T-helper 2 cell treated with Interferon-gamma antibody and Interleukin-4, amounts not matched to agents 5 μg/mL and 100 μg/mL, for 36 hours (primary cell): ENCODE measurements at regions not wholly inside any gene's neighbourhood (a gene's known extent, or its start where the extent isn't known, plus 50 kb on each side); places are given as distances from the start of the nearest gene placed in this dataset.
"Not testable (repeated sequence)": the region's sequence is repeated elsewhere in the genome, so short reads cannot be mapped to it uniquely, and the experiment has no call there.

Experiments
- DNase-seq: peaks from one replicate; pipeline ENCODE4 v3.0.0; 2021; ENCODE audit warnings: low spot score
- H3K27ac Mint-ChIP-seq: one replicate; pipeline ENCODE4 v1.8.0; 2021; ENCODE audit warnings: mild to moderate bottlenecking, mixed read lengths
- H3K27me3 Mint-ChIP-seq: one replicate; pipeline ENCODE4 v1.8.0; 2021; ENCODE audit warnings: low read depth, mixed read lengths
- H3K36me3 Mint-ChIP-seq: one replicate; pipeline ENCODE4 v1.8.0; 2021; ENCODE audit warnings: low read depth, mixed read lengths
- H3K4me1 Mint-ChIP-seq: one replicate; pipeline ENCODE4 v1.8.0; 2021; ENCODE audit warnings: low read depth, mixed read lengths
- H3K4me3 Mint-ChIP-seq: one replicate; pipeline ENCODE4 v1.8.0; 2022; ENCODE audit warnings: mild to moderate bottlenecking, moderate library complexity, mixed read lengths
- H3K9me3 Mint-ChIP-seq: one replicate; pipeline ENCODE4 v1.8.0; 2021; ENCODE audit warnings: mixed read lengths

DNA sequence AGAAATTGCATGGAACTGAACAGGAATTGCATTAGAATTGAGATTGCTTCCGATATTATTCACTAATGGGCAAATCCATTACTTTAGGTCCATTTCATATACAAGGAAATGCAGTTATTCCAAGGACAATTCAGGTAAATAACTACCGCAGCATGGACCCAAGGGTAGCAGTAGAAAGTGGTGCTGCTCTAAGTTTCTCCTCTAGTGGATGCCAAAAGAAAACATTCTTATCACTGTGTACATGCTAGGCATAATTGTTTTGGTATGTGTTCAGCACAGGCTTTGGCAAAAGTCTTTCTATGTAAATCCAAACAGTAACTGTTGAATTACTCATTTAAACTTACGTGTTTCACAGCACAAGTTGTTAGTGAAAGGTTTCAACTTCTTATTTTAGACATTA is 890.1 kb upstream of the ADAMTS5 start:
- H3K4me1 Mint-ChIP-seq, H3K27ac Mint-ChIP-seq, H3K27me3 Mint-ChIP-seq, DNase-seq, H3K36me3 Mint-ChIP-seq, H3K4me3 Mint-ChIP-seq, H3K9me3 Mint-ChIP-seq: not testable (repeated sequence)

DNA sequence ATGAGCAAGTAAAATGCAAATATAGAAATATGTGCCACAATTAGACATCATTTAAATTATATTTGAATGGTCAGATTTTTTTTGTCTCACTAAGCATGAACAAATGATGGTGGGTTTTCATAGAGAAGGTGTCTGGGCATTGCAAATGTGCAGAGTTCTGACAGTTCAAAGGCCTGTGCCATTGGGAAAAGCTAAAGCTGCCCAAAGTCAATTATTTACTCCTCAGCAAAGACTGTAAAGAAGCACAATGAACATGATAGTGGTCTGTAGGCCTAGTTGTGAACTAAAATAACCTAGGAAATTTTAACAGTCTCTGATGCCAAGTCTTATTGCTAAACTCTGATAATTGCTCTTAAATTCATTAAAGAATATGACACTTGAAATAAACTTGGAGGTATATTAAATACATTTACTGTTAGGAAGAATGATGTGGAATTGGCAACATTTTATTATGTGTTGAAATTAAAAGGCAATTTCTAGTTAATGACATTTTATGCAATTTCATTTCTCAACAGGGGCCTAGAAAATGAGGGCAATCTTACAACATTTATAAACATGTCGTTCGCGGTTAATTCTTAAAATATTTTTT is 874.3 kb upstream of the ADAMTS5 start:
- Mint-ChIP-seq H3K36me3 (no peaks in the 10 kb centered on the region), H3K27me3 (no peaks in the 10 kb centered on the region), H3K4me3 (no peak overlapping the region), H3K27ac (no peak overlapping the region), H3K9me3 (peaks cover 16% of the 10 kb centered on the region), H3K4me1 (no peaks in the 10 kb centered on the region)
- no peak for DNase-seq

DNA sequence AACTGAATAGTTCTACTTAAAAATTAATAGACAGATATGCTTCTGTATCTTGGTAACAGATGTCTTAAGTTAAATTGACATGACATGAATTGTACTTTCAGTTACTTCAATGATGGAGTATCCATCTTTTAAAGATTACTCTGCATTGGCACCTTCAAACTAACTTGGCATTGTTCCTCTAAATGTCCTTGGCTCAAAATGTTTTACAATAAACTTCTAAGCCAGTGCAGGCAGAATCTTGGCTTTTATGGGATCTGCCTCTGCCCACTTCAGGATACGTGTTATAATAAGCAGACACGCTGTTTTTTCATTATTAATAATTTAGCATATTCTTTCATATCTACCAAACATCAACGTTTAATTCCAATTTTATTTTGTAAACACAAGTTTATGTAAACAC is 873.4 kb upstream of the ADAMTS5 start:
- no peaks in the 10 kb centered on the region for H3K36me3 Mint-ChIP-seq
- no peak for DNase-seq
- H3K27me3 Mint-ChIP-seq, result no peaks in the 10 kb centered on the region
- H3K4me1 Mint-ChIP-seq, result no peaks in the 10 kb centered on the region
- no peak overlapping the region for H3K27ac Mint-ChIP-seq
- H3K4me3 Mint-ChIP-seq, result no peak overlapping the region
- peaks cover 16% of the 10 kb centered on the region for H3K9me3 Mint-ChIP-seq

DNA sequence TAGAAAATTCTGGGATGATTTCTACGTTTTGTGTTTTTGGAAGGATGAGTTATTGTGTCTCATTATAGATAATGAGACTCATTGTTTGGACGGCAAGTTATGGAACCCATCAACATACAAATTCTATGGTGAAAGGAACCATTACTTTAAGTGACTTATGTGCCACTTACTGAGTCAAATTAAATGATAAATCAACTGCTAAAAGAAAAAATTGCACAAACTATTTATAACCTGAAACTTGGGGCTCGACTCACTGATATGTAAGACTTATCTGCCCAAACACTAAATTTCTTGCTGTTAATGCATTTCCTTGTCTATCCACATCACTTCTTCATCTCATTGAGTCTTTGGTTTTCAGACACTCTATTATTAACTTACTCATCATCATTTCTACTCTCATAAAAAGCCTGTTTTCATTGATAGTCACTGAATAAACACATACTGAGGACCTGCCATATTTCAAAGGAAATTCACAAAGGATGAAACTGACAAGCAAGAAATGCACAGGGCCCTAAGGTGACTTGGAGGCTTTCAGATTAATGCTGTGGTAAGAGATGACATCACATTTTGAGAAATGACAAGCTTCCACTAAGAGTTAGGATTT is 872.7 kb upstream of the ADAMTS5 start:
- Mint-ChIP-seq H3K27ac (no peak overlapping the region), H3K27me3 (no peaks in the 10 kb centered on the region), H3K4me3 (no peak overlapping the region), H3K9me3 (peaks cover 12% of the 10 kb centered on the region), H3K4me1 (no peaks in the 10 kb centered on the region), H3K36me3 (no peaks in the 10 kb centered on the region)
- no peak for DNase-seq

DNA sequence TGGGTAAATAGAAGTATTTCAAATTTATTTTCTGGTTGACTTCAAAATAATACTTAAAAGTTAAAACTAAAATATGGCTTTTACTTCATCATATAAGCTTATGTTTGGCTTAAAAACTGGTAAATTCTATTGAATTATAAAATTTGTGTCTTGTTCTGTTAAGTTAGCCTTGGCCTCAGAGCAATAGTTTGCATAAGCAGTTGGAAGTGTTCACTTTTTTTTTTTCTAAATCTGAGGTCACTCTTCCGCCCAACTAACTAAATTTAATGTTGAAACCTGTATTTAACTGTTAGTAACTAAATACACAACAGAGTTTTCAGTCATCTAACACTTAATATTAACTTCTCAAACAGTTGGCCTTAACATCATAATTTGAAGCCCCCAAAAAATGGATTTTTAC is 871.7 kb upstream of the ADAMTS5 start:
- no peak for DNase-seq
- peaks cover 11% of the 10 kb centered on the region for H3K9me3 Mint-ChIP-seq
- no peaks in the 10 kb centered on the region for H3K4me1 Mint-ChIP-seq
- no peaks in the 10 kb centered on the region for H3K27me3 Mint-ChIP-seq
- H3K27ac Mint-ChIP-seq, result no peak overlapping the region
- no peaks in the 10 kb centered on the region for H3K36me3 Mint-ChIP-seq
- H3K4me3 Mint-ChIP-seq, result no peak overlapping the region

DNA sequence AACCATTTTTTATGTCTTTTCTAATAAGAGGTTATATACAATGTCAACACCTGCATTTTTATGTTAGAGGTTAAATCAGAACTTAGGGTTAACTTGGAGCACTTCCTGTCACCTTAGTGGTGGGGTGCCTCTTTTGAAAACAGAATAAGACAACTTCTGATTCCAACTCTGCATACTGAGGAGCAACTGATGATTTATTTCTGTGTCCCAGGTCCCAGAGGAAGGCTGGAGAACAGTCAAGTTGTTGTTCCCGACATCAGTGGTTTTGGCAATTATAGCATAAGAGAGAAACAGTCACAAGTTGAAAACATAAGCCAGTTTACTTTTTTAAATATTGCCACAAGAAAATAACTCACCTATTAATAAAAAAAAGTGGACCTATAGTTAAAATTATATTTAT is 871.0 kb upstream of the ADAMTS5 start:
- Mint-ChIP-seq H3K27ac (no peak overlapping the region), H3K4me1 (no peaks in the 10 kb centered on the region), H3K27me3 (no peaks in the 10 kb centered on the region), H3K9me3 (peaks cover 8% of the 10 kb centered on the region), H3K4me3 (no peak overlapping the region), H3K36me3 (no peaks in the 10 kb centered on the region)
- DNase-seq, result no peak

DNA sequence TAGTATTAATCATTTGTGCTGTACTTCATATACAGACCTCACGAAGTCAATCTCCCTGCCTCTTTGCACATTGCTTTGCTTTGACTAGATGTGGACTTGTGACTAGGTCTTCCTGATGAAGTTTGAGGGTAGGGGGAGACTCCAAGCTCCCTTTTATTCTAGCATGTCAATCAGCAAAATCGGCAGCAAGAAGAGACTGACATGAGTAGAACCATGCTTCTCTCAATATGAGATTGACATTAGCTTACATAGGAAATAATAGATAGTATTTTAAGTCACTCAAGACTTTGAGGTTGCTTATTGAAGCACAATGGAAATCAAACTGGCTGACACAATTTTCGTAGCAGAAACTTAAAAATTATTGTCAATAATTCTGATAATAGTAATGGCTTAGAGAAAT is 866.4 kb upstream of the ADAMTS5 start:
- Mint-ChIP-seq H3K36me3 (no peaks in the 10 kb centered on the region), H3K9me3 (peaks cover 14% of the 10 kb centered on the region), H3K4me3 (no peak overlapping the region), H3K27ac (no peak overlapping the region), H3K27me3 (no peaks in the 10 kb centered on the region), H3K4me1 (no peaks in the 10 kb centered on the region)
- no peak for DNase-seq

DNA sequence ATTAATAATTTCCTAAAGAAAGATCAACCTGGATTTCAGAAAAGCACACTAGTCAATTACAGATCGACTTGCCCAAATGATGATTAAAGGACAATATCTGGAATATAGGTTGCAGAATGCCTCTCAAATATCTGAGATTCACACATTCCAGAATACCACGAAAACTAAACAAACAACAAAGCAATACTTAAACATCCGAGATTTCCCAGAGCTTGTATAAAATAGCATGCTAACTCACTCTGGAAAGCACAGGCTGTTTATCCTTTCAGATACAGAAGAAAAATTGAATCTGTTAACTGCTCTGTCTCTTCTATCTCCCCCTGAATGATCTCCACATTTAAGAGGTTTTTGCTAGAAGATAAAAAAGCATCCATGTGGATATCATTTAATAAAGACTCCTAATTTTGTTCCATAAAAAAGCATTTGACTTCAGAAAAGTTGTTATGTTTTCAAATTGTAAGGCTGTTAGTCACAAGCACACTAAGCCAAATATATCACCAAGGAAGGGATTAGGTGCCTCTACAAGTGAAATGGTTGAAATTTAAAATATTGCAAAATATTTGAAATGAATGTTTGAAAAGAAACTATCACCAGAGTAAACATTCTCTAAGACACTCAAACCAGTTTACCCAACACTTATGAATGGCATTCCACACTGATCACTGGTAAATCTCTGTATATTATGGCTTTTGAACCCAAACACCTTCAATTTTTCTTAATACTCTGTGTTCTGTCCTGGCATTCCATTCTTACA is 865.1 kb upstream of the ADAMTS5 start:
- no peak for DNase-seq
- H3K36me3 Mint-ChIP-seq, result no peaks in the 10 kb centered on the region

DNA sequence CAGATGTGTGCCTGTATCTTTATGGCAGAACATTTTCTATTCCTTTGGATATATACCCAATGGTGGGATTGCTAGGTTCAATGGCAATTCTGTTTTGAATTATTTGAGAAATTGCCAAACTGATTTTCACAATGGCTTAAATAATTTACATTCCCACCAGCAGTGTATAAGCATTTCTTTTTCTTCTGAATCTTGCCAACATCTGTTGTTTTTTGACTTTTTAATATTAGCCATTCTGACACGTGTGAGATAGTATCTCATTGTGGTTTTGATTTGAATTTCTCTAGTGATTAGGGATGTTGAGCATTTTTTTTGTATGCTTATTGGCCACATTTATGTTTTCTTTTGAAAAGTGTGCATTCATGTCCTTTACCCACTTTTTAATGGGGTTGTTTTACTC is 864.3 kb upstream of the ADAMTS5 start:
- H3K4me1 Mint-ChIP-seq, result no peaks in the 10 kb centered on the region
- no peak overlapping the region for H3K4me3 Mint-ChIP-seq
- DNase-seq, result no peak
- H3K9me3 Mint-ChIP-seq, result peaks cover 13% of the 10 kb centered on the region
- H3K27ac Mint-ChIP-seq, result no peak overlapping the region
- no peaks in the 10 kb centered on the region for H3K36me3 Mint-ChIP-seq
- no peaks in the 10 kb centered on the region for H3K27me3 Mint-ChIP-seq

More for the DNA sequence above, 865.1 kb upstream of the ADAMTS5 start:
- H3K4me1 Mint-ChIP-seq, result no peaks in the 10 kb centered on the region
- peaks cover 15% of the 10 kb centered on the region for H3K9me3 Mint-ChIP-seq
- H3K4me3 Mint-ChIP-seq, result no peak overlapping the region
- no peaks in the 10 kb centered on the region for H3K27me3 Mint-ChIP-seq
- H3K27ac Mint-ChIP-seq, result no peak overlapping the region

DNA sequence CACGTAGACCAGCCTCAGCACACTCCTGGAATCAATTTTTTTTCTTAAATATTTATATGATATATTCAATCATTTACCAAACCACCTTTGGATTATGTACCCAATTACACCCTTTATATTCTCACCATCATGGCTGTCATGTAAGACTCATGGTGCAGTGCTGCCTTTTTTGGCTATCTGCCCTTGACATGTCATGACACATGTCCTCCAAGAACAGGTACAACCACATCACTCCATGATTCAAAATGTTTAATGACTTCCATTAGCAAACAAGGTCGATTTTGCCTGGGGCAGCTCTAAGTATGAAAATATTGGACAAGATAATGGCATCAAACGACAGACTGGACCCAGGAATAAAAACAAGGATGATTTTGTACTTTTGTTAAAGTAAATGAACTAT is 861.1 kb upstream of the ADAMTS5 start:
- Mint-ChIP-seq H3K27ac (no peak overlapping the region), H3K4me1 (no peaks in the 10 kb centered on the region)
- DNase-seq, result no peak

DNA sequence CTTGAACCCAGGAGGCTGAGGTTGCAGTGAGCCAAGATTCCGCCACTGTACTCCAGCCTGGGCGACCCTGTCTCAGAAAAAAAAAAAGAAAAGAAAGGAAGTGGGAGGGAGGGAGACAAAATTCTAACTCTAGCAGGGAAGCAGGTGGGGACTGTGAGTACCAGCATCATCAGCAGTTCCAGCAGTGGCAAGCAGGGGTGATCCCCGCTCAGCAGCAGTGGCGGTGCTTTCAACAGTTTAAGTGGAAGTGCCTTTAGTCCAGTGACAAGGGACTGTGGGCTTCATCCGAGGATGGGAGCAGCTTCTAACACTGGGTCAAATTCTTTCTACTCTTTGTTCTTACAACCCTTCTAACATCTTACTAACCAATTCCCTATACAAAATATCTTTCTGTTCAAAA is 858.1 kb upstream of the ADAMTS5 start:
- Mint-ChIP-seq H3K36me3 (no peaks in the 10 kb centered on the region), H3K27ac (no peak overlapping the region), H3K9me3 (peaks cover 18% of the 10 kb centered on the region), H3K4me3 (no peak overlapping the region), H3K27me3 (no peaks in the 10 kb centered on the region), H3K4me1 (no peaks in the 10 kb centered on the region)
- no peak for DNase-seq

More for the DNA sequence above, 861.1 kb upstream of the ADAMTS5 start:
- Mint-ChIP-seq H3K27me3 (no peaks in the 10 kb centered on the region), H3K9me3 (peaks cover 17% of the 10 kb centered on the region), H3K36me3 (no peaks in the 10 kb centered on the region), H3K4me3 (no peak overlapping the region)

DNA sequence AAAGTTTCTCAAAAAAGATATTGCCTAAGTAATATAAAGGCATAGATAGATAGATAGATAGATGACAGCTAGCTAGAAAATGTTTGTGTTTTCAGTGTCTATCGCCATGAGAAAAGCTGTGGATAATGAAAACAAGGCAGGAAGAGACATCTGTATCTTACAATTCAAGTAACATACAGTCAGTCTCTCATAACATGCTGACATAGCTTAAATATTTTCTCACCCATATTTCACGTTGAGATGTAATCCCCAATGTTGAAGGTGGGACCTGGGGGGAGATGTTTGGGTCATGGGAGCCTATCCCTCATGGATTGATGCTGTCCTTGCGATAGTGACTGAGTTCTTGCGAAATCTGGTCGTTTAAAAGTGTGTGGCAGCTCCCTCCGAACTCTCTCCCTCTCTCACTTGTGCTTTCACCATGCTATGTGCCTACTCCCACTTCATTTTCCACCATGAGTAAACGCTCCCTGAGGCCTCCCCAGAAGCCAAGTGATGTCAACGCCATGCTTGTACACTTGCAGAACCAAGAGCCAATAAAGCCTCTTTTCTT is 856.8 kb upstream of the ADAMTS5 start:
- Mint-ChIP-seq H3K4me1 (no peaks in the 10 kb centered on the region), H3K27ac (no peak overlapping the region), H3K36me3 (no peaks in the 10 kb centered on the region), H3K9me3 (peaks cover 19% of the 10 kb centered on the region), H3K27me3 (no peaks in the 10 kb centered on the region), H3K4me3 (no peak overlapping the region)
- no peak for DNase-seq

DNA sequence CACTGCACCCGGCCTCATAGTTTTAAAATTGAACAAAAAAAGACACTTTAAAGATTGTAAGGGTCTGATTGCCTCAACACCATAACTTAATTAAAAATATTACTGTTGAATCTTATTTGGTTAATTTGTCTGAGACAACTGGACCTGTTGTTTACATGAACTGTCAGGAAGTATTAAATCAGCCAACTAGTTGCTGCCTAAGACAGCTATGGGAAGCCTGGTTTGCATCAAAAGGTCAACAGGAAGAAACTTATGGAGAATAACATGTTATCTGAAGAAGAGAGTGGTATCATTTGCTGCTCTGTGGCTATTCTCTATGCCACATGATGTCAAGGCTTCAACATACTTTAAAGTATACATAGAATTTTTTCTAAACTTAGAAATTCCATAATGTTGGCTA is 853.5 kb upstream of the ADAMTS5 start:
- DNase-seq, result no peak
- Mint-ChIP-seq H3K4me1 (no peaks in the 10 kb centered on the region), H3K9me3 (peaks cover 9% of the 10 kb centered on the region), H3K36me3 (no peaks in the 10 kb centered on the region), H3K27ac (no peak overlapping the region), H3K27me3 (no peaks in the 10 kb centered on the region), H3K4me3 (no peak overlapping the region)

DNA sequence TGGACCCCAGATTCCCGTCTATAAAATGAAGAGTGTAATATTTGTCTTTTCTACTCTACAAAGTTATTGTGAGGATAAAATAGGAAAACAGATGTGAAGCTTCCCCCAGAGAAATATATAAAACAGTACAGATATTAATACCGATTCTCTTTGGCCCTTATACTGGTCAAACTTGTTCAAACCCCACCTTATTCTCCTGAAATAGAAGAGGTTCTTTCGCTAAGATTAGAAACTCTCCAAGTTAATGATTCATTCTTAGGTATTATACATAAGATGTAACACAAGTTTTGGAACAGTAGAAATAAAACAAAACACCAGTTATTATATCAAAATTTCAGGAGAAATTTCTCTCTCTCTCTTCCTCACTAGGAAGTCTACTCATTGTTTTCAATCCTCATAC is 852.4 kb upstream of the ADAMTS5 start:
- no peaks in the 10 kb centered on the region for H3K36me3 Mint-ChIP-seq
- no peak for DNase-seq
- H3K27ac Mint-ChIP-seq, result no peak overlapping the region
- H3K9me3 Mint-ChIP-seq, result peaks cover 9% of the 10 kb centered on the region
- H3K4me1 Mint-ChIP-seq, result no peaks in the 10 kb centered on the region
- H3K27me3 Mint-ChIP-seq, result no peaks in the 10 kb centered on the region
- no peak overlapping the region for H3K4me3 Mint-ChIP-seq
